ENCODE measurements at regions not wholly inside any gene's neighbourhood (a gene's known extent, or its start where the extent isn't known, plus 50 kb on each side); places are given as distances from the start of the nearest gene placed in this dataset.

DNA sequence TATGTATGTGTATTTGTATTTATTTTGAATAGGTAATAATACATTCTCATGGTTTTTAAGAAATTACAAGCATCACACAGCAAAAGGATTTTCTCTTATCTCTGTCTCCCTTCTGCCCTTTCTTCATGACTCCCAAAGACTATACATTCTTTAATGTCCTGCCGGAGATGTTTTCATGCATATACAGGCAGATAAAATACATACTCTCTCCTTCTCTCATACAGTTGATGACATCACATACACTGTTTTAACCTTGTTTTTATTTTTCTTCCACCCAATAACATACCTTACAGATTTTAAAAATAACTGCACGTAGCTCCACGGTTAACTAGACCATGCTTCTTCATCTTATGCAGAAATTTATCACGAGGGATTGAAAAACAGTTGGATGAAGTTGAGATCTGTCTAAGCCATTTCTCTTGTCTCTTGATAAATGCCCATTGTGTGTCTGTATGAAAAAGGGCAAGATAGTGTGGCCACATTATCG, 249.8 kb downstream of the EDEM1 start:
- TF ChIP-seq, protein P1, sequence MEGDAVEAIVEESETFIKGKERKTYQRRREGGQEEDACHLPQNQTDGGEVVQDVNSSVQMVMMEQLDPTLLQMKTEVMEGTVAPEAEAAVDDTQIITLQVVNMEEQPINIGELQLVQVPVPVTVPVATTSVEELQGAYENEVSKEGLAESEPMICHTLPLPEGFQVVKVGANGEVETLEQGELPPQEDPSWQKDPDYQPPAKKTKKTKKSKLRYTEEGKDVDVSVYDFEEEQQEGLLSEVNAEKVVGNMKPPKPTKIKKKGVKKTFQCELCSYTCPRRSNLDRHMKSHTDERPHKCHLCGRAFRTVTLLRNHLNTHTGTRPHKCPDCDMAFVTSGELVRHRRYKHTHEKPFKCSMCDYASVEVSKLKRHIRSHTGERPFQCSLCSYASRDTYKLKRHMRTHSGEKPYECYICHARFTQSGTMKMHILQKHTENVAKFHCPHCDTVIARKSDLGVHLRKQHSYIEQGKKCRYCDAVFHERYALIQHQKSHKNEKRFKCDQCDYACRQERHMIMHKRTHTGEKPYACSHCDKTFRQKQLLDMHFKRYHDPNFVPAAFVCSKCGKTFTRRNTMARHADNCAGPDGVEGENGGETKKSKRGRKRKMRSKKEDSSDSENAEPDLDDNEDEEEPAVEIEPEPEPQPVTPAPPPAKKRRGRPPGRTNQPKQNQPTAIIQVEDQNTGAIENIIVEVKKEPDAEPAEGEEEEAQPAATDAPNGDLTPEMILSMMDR (IDR thresholded peaks at IDR 0.05; ENCODE audit: low read length): no peak
- TF ChIP-seq EZH2 (optimal IDR thresholded peaks at IDR 0.05; ENCODE audit: low read depth, low read length): no peak
- no peak for TF ChIP-seq EZH2phosphoT487 (IDR thresholded peaks at IDR 0.05; ENCODE audit: low read length)
